Smooth muscle cell (in vitro differentiated cells): ENCODE measurements at regions not wholly inside any gene's neighbourhood (a gene's known extent, or its start where the extent isn't known, plus 50 kb on each side); places are given as distances from the start of the nearest gene placed in this dataset.
A peak's percentile ranks its signal among the peaks of the same experiment; 100 is the strongest.

ENCODE experiments used
- DNase-seq: peaks from one replicate; lab custom pipeline; 2025; ENCODE audit not compliant: unreplicated experiment; lab: John Stamatoyannopoulos, UW
- H2AFZ ChIP-seq: fragments of 200-600 bp; sonication (generic); 2 replicates; pipeline ENCODE4 v1.6.0; 2016; ENCODE audit warnings: antibody characterized with exemption, low read depth, mild to moderate bottlenecking
- H3F3A ChIP-seq: fragments of 200-600 bp; sonication (generic); 2 replicates; pipeline ENCODE4 v1.6.0; 2017; ENCODE audit warnings: antibody characterized with exemption, low read depth
- H3K27ac ChIP-seq: fragments of 200-600 bp; sonication (generic); 2 replicates; pipeline ENCODE4 v1.5.1; 2016; ENCODE audit warnings: low read depth, mild to moderate bottlenecking
- H3K27me3 ChIP-seq: fragments of 200-600 bp; sonication (generic); 2 replicates; pipeline ENCODE4 v1.6.1; 2016; ENCODE audit warnings: low read depth, mild to moderate bottlenecking
- H3K36me3 ChIP-seq: fragments of 200-600 bp; sonication (generic); 2 replicates; pipeline ENCODE4 v1.5.1; 2016; ENCODE audit warnings: low read depth
- H3K4me1 ChIP-seq: fragments of 200-600 bp; sonication (generic); 2 replicates; pipeline ENCODE4 v1.5.1; 2016; ENCODE audit warnings: low read depth
- H3K4me2 ChIP-seq: fragments of 200-600 bp; sonication (generic); 2 replicates; pipeline ENCODE4 v1.6.0; 2016; ENCODE audit warnings: mild to moderate bottlenecking
- H3K4me3 ChIP-seq: fragments of 200-600 bp; sonication (generic); 2 replicates; pipeline ENCODE4 v1.5.1; 2016; ENCODE audit warnings: mild to moderate bottlenecking
- H3K79me2 ChIP-seq: fragments of 200-600 bp; sonication (generic); 2 replicates; pipeline ENCODE4 v1.6.0; 2016; ENCODE audit warnings: low read depth, mild to moderate bottlenecking
- H3K9ac ChIP-seq: fragments of 200-600 bp; sonication (generic); 2 replicates; pipeline ENCODE4 v1.6.0; 2016; ENCODE audit warnings: low read depth
- H3K9me3 ChIP-seq: fragments of 200-600 bp; sonication (generic); replicated peaks from 2 replicates; pipeline ENCODE4 v1.5.1; 2016; ENCODE audit warnings: low read depth
- H4K20me1 ChIP-seq: fragments of 200-600 bp; sonication (generic); 2 replicates; pipeline ENCODE4 v1.6.0; 2016; ENCODE audit warnings: low read depth
- CTCF ChIP-seq: fragments of 200-600 bp; sonication (generic); IDR thresholded peaks from 2 replicates; pipeline ENCODE4 v1.5.1; 2017; ENCODE audit warnings: borderline replicate concordance, mild to moderate bottlenecking, antibody characterized with exemption; ENCODE audit not compliant: insufficient read depth, poor library complexity, severe bottlenecking
- WGBS: methylation state at CpG from one replicate; pipeline ENCODE4 v1.1.7; 2016; ENCODE audit warnings: low lambda C conversion rate; 5-methylcytosine and 5-hydroxymethylcytosine counted together

GRCh38 chr13:36519432-36519831 is 87.1 kb downstream of the CCNA1 start:
- H3F3A ChIP-seq: no peaks in the 10 kb centered on the region
- no peak for DNase-seq
- no peaks in the 10 kb centered on the region for H3K27me3 ChIP-seq
- H3K36me3 ChIP-seq: no peaks in the 10 kb centered on the region
- no peak overlapping the region for H3K9ac ChIP-seq
- H3K4me1 ChIP-seq: peaks cover 12% of the 10 kb centered on the region
- no peak overlapping the region for H2AFZ ChIP-seq
- TF ChIP-seq CTCF: no peak
- no peak overlapping the region for H3K27ac ChIP-seq
- peak overlapping the region; percentile 21 for H3K4me2 ChIP-seq
- no peaks in the 10 kb centered on the region for H4K20me1 ChIP-seq
- no peaks in the 10 kb centered on the region for H3K9me3 ChIP-seq
- no peak overlapping the region for H3K4me3 ChIP-seq
- 61% methylated on average over 2 of the region's 2 CpGs for WGBS
- H3K79me2 ChIP-seq: no peaks in the 10 kb centered on the region

GRCh38 chr13:36520111-36520510 is 87.8 kb downstream of the CCNA1 start:
- Histone ChIP-seq H2AFZ (no peak overlapping the region), H3K4me3 (no peak overlapping the region), H3K36me3 (no peaks in the 10 kb centered on the region), H3K27me3 (no peaks in the 10 kb centered on the region), H4K20me1 (no peaks in the 10 kb centered on the region), H3K79me2 (no peaks in the 10 kb centered on the region), H3K27ac (no peak overlapping the region), H3K4me2 (peak overlapping the region; percentile 21), H3F3A (no peaks in the 10 kb centered on the region), H3K4me1 (peaks cover 12% of the 10 kb centered on the region), H3K9ac (no peak overlapping the region), H3K9me3 (no peaks in the 10 kb centered on the region)
- TF ChIP-seq CTCF: no peak
- no peak for DNase-seq
- WGBS: 32% methylated on average over 2 of the region's 2 CpGs

GRCh38 chr13:36526897-36527296 is 94.6 kb downstream of the CCNA1 start:
- no peaks in the 10 kb centered on the region for H3K27me3 ChIP-seq
- no peak overlapping the region for H3K27ac ChIP-seq
- H3K4me2 ChIP-seq: no peak overlapping the region
- DNase-seq: no peak
- no peaks in the 10 kb centered on the region for H4K20me1 ChIP-seq
- H3K36me3 ChIP-seq: no peaks in the 10 kb centered on the region
- H3K79me2 ChIP-seq: no peaks in the 10 kb centered on the region
- H3K4me1 ChIP-seq: no peaks in the 10 kb centered on the region
- H3K4me3 ChIP-seq: no peak overlapping the region
- WGBS: 39% methylated on average over 1 of the region's 1 CpG
- TF ChIP-seq CTCF: no peak
- H3K9ac ChIP-seq: no peak overlapping the region
- H3F3A ChIP-seq: no peaks in the 10 kb centered on the region
- no peaks in the 10 kb centered on the region for H3K9me3 ChIP-seq
- H2AFZ ChIP-seq: no peak overlapping the region

- no peaks in the 10 kb centered on the region for H3K9me3 ChIP-seq
- no peak overlapping the region for H2AFZ ChIP-seq
- DNase-seq: no peak
- H3K4me2 ChIP-seq: no peak overlapping the region
- H3F3A ChIP-seq: no peaks in the 10 kb centered on the region
- H3K4me1 ChIP-seq: no peaks in the 10 kb centered on the region
- H3K79me2 ChIP-seq: no peaks in the 10 kb centered on the region
- no peak overlapping the region for H3K4me3 ChIP-seq
- TF ChIP-seq CTCF: no peak
- H3K27ac ChIP-seq: no peak overlapping the region
- H3K27me3 ChIP-seq: no peaks in the 10 kb centered on the region
- 81% methylated on average over 8 of the region's 8 CpGs for WGBS
- no peaks in the 10 kb centered on the region for H4K20me1 ChIP-seq
- H3K9ac ChIP-seq: no peak overlapping the region
- H3K36me3 ChIP-seq: no peaks in the 10 kb centered on the region
Observed at GRCh38 chr13:36528105-36528504, 95.8 kb downstream of the CCNA1 start.
